OCI-LY3 (cell line): ENCODE measurements at regions not wholly inside any gene's neighbourhood (a gene's known extent, or its start where the extent isn't known, plus 50 kb on each side); places are given as distances from the start of the nearest gene placed in this dataset.

Experiments used
- H2AFZ ChIP-seq: fragments of 200-600, 300-600 bp; shearing (Covaris generic); 2 replicates; pipeline ENCODE4 v1.6.0; 2014; ENCODE audit warnings: antibody characterized with exemption, low read depth, low read length
- H3K27ac ChIP-seq: fragments of 200-600, 300-600 bp; sonication (generic); 2 replicates; pipeline ENCODE4 v1.5.1; 2014; ENCODE audit warnings: mild to moderate bottlenecking, low read length, moderate library complexity, mixed read lengths
- H3K27me3 ChIP-seq: fragments of 200-600, 300-600 bp; sonication (generic); 2 replicates; pipeline ENCODE4 v1.6.1; 2014; ENCODE audit warnings: low read depth, low read length, mixed read lengths
- H3K36me3 ChIP-seq: fragments of 200-600, 300-600 bp; sonication (generic); replicated peaks from 2 replicates; pipeline ENCODE3; 2014; ENCODE audit warnings: low read depth, low read length, mixed read lengths
- H3K4me1 ChIP-seq: fragments of 300-600, 200-600 bp; sonication (generic); 2 replicates; pipeline ENCODE4 v1.6.1; 2014; ENCODE audit warnings: low read length, mixed read lengths
- H3K4me2 ChIP-seq: fragments of 200-600, 300-600 bp; sonication (generic); 2 replicates; pipeline ENCODE4 v1.6.1; 2014; ENCODE audit warnings: low read length, mixed read lengths
- H3K4me3 ChIP-seq: fragments of 300-600, 200-600 bp; sonication (generic); 2 replicates; pipeline ENCODE4 v1.5.1; 2014; ENCODE audit warnings: antibody characterized with exemption, mild to moderate bottlenecking, low read length, moderate library complexity
- H3K79me2 ChIP-seq: fragments of 300-600, 200-600 bp; shearing (Covaris generic); 2 replicates; pipeline ENCODE4 v1.6.1; 2014; ENCODE audit warnings: mild to moderate bottlenecking, low read length, mixed read lengths
- H3K9ac ChIP-seq: fragments of 300-600, 200-600 bp; shearing (Covaris generic); 2 replicates; pipeline ENCODE4 v1.6.0; 2014; ENCODE audit warnings: mild to moderate bottlenecking, low read length, moderate library complexity
- H3K9me3 ChIP-seq: fragments of 200-600, 300-600 bp; shearing (Covaris generic); 2 replicates; pipeline ENCODE4 v1.6.1; 2014; ENCODE audit warnings: low read length, mixed read lengths; ENCODE audit not compliant: insufficient read depth
- H4K20me1 ChIP-seq: fragments of 200-600, 300-600 bp; sonication (generic); 2 replicates; pipeline ENCODE4 v1.6.1; 2016; ENCODE audit warnings: low read length, mixed read lengths; ENCODE audit not compliant: insufficient read depth
- EZH2phosphoT487 ChIP-seq: fragments of 200-600 bp; shearing (Covaris generic); IDR thresholded peaks from 2 replicates; pipeline ENCODE4 v1.6.1; 2018; ENCODE audit warnings: antibody characterized with exemption, mixed run types, low read depth
- TF ChIP-seq, protein P1 (sequence below): fragments of 200-600, 300-600 bp; sonication (generic); IDR thresholded peaks from 2 replicates; pipeline ENCODE4 v1.5.1; 2014; ENCODE audit warnings: antibody characterized with exemption, low read length, low read depth

DNA sequence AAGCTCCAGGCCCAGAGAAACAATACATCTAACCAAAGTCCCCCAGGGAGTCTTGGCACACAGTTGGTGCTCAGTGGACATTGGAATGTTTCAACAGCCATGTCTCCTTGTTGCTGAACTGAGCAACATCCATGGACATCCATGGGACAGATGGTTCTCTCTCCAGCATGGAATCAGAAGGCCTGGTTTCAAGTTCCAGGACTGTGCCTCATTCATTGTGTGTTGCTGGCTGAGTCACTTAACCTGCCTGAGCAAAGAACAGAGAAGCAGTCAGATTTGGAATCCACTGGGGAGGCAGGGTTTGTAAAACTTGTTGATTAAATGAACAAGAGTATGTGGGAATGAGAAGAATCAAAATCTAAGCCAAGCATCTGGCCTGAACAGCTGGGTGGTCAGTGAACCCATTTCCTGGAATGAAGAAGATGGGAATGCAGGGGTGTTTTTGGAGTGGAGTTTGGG is 147.9 kb downstream of the CHIC2 start:
- Histone ChIP-seq H3K4me1 (no peaks in the 10 kb centered on the region), H3K9ac (no peak overlapping the region), H3K9me3 (no peaks in the 10 kb centered on the region), H3K4me2 (no peak overlapping the region), H2AFZ (no peak overlapping the region), H3K27ac (no peak overlapping the region), H3K79me2 (no peaks in the 10 kb centered on the region), H3K4me3 (no peak overlapping the region), H3K27me3 (no peaks in the 10 kb centered on the region), H4K20me1 (no peaks in the 10 kb centered on the region), H3K36me3 (no peaks in the 10 kb centered on the region)
- no peak for TF ChIP-seq EZH2phosphoT487
- TF ChIP-seq, protein P1, sequence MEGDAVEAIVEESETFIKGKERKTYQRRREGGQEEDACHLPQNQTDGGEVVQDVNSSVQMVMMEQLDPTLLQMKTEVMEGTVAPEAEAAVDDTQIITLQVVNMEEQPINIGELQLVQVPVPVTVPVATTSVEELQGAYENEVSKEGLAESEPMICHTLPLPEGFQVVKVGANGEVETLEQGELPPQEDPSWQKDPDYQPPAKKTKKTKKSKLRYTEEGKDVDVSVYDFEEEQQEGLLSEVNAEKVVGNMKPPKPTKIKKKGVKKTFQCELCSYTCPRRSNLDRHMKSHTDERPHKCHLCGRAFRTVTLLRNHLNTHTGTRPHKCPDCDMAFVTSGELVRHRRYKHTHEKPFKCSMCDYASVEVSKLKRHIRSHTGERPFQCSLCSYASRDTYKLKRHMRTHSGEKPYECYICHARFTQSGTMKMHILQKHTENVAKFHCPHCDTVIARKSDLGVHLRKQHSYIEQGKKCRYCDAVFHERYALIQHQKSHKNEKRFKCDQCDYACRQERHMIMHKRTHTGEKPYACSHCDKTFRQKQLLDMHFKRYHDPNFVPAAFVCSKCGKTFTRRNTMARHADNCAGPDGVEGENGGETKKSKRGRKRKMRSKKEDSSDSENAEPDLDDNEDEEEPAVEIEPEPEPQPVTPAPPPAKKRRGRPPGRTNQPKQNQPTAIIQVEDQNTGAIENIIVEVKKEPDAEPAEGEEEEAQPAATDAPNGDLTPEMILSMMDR, result no peak

DNA sequence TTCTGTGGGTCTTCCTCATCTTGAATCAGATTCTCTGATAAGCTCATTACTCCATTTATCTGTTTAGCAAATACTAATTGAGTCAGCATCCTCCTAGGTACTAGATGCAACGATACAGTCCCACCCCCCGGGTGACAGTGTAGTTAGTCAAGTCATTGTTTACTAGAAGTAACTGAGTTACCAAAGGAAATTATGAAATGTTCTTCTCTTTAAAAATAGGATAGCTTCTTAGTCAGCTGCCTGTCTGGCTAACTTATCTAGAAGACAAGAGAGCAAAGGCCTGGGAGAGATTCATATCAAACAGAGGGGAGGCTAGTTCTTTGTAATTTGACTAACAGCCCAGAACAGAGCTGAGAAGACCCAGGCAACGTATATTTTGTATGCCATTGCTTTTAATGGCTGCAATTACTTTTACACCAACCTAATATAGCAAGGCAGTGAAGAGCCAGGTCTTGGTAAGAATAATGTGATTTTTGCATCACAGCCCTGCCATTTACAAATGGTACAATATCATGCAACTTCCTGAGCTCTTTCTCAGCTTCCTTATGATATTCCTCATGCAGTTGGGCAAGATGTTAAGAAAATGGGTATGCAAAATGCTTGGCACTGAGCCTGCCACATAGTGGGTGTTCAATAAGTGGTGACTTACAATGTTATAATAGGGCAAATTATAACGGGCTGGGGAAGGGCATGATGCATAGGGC is 149.9 kb downstream of the CHIC2 start:
- Histone ChIP-seq H3K9ac (no peak overlapping the region), H3K4me3 (no peak overlapping the region), H3K4me2 (no peak overlapping the region), H3K27me3 (no peaks in the 10 kb centered on the region; the same call in 1 of the 2 replicates), H3K4me1 (no peaks in the 10 kb centered on the region), H3K36me3 (no peaks in the 10 kb centered on the region), H4K20me1 (no peaks in the 10 kb centered on the region), H3K27ac (no peak overlapping the region), H3K9me3 (no peaks in the 10 kb centered on the region), H2AFZ (no peak overlapping the region), H3K79me2 (no peaks in the 10 kb centered on the region)
- no peak for TF ChIP-seq EZH2phosphoT487
- TF ChIP-seq, protein P1, result no peak

DNA sequence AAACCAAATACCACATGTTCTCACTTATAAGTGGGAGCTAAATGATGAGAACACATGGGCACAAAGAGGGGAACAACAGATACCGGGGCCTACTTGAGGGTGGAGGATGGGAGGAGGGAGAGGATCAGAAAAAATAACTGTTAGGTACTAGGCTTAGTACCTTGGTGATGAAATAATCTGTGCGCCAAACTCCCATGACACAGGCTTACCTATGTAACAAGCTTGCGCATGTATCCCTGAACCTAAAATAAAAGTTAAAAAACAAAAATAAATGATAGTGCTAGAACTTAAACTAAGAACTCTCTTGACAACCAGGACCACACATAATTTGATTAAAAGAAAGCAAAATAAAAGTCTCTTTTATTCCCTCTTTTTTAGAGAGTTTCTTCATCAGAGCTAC is 150.6 kb downstream of the CHIC2 start:
- Histone ChIP-seq H3K4me1 (peaks cover 3% of the 10 kb centered on the region; the same call in 1 of the 2 replicates), H4K20me1 (no peaks in the 10 kb centered on the region), H3K27me3 (no peaks in the 10 kb centered on the region; the same call in 1 of the 2 replicates), H3K27ac (no peak overlapping the region), H2AFZ (no peak overlapping the region), H3K4me2 (no peak overlapping the region), H3K36me3 (no peaks in the 10 kb centered on the region), H3K4me3 (no peak overlapping the region), H3K9ac (no peak overlapping the region), H3K79me2 (no peaks in the 10 kb centered on the region), H3K9me3 (no peaks in the 10 kb centered on the region)
- TF ChIP-seq, protein P1, result no peak
- TF ChIP-seq EZH2phosphoT487, result no peak

DNA sequence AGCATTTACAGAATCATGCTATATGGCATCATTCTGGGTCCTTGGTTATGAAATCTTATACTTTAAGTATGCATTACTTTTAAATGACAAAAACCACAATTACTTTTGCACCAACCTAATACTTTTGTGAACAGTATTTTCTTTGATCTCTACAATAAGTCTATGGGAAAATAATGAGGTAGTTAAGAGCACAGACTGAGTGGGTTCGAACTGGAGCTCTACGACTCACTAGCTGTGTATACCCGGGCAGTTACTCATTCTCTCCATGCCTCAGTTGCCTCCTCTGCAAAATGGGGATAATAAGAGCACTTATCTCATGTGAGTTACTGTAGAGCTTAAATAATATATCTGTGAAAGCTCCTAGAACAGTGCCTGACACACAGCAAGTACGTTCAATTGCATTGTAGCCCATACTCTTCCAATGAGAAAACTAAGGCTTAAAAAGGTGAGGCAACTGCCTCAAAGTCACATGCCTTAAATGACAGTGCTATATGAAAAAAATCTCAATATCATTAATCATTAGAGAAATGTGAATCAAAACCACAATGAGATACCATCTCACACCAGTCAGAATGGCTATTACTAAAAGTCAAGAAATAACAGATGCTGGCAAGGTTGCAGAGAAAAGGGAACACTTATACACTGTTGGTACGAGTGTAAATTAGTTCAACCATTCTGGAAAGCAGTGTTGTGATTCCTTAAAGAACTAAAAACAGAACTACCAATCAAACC is 151.5 kb downstream of the CHIC2 start:
- Histone ChIP-seq H4K20me1 (no peaks in the 10 kb centered on the region), H3K4me1 (peaks cover 3% of the 10 kb centered on the region; the same call in 1 of the 2 replicates), H3K4me3 (no peak overlapping the region), H3K4me2 (no peak overlapping the region), H2AFZ (no peak overlapping the region), H3K79me2 (no peaks in the 10 kb centered on the region), H3K27ac (no peak overlapping the region), H3K36me3 (no peaks in the 10 kb centered on the region), H3K27me3 (no peaks in the 10 kb centered on the region; the same call in none of the 2 replicates), H3K9me3 (no peaks in the 10 kb centered on the region), H3K9ac (no peak overlapping the region)
- TF ChIP-seq EZH2phosphoT487, result no peak
- TF ChIP-seq, protein P1, result no peak
